ENCODE measurements at regions not wholly inside any gene's neighbourhood (a gene's known extent, or its start where the extent isn't known, plus 50 kb on each side); places are given as distances from the start of the nearest gene placed in this dataset.

DNA sequence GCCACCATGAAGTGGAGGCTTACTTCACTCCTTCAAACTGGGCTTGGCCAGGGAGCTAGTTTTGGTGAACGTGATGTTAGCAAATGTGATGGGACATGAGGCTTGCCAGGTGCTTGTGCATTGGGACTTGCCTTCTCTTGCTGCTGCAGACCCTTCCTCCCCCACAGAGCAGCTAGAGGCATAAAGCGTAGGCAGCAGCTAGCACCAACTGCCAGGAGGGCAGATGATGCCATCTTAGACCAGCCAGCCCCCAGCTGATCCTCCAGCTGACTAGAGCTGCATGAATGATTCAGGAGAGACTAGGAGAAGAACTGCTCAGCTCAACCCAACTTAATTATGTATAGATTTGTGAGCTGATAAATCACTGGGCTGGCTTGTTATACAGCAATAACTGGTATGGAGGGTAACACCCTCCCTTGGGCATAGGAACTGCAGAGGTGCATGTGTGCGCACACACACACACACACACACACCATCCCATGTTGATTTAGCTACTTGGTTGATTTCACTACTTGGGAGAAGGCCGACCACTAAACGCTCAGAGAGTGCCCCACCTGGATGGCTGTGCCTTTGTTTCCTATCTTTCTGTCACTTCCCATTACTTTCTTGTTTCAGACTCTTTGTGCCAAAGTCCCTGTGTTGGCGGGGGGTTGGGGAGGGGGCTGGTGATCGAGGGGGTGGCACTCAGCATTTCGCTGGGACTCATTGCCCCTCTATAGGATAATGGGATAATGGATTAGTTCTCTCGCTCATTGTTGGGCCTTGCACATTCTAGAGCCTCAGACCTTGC is 202.8 kb downstream of the ADAMTS15 start:
- TF ChIP-seq EZH2 (IDR thresholded peaks at IDR 0.05) (no peak), POLR2AphosphoS5 (IDR thresholded peaks at IDR 0.05; ENCODE audit: borderline replicate concordance, low read depth, low read length) (no peak), FOXP2 (optimal IDR thresholded peaks at IDR 0.05; ENCODE audit: control extremely low read depth, extremely low read length, insufficient read depth) (no peak)
